HL-60 (cell line): ENCODE measurements at regions not wholly inside any gene's neighbourhood (a gene's known extent, or its start where the extent isn't known, plus 50 kb on each side); places are given as distances from the start of the nearest gene placed in this dataset.

Experiments used
- DNase-seq, 2 experiments: peaks; one replicate each; pipeline ENCODE4 v3.0.0-alpha.2; 2010 to 2020; ENCODE audit warnings: low read depth in 1 of 2, low spot score in 1 of 2
- H3K27ac ChIP-seq: fragments of 250-450 bp; sonication (Bioruptor Pico); replicated peaks from 2 replicates; pipeline ENCODE4 v1.5.1; 2020; ENCODE audit warnings: mild to moderate bottlenecking, moderate library complexity
- H3K27me3 ChIP-seq: fragments of 250-450 bp; sonication (Bioruptor Pico); 2 replicates; pipeline ENCODE4 v1.5.1; 2021; ENCODE audit warnings: mild to moderate bottlenecking, moderate library complexity; ENCODE audit not compliant: insufficient read depth, poor library complexity, severe bottlenecking
- H3K4me3 ChIP-seq: replicated peaks from 2 replicates; pipeline ENCODE4 v1.5.1; 2011; ENCODE audit warnings: mild to moderate bottlenecking, control low read depth, low read length; ENCODE audit not compliant: insufficient read depth
- GABPA ChIP-seq: IDR thresholded peaks from 2 replicates; pipeline ENCODE4 v1.6.1; 2012; ENCODE audit warnings: low read depth
- POLR2AphosphoS5 ChIP-seq: IDR thresholded peaks from 2 replicates; pipeline ENCODE4 v1.6.1; 2012; ENCODE audit warnings: low read depth
- SPI1 ChIP-seq: IDR thresholded peaks from 2 replicates; pipeline ENCODE4 v1.6.1; 2012; ENCODE audit warnings: low read depth, mild to moderate bottlenecking, borderline replicate concordance
- TF ChIP-seq, protein P1 (sequence below): IDR thresholded peaks from 2 replicates; pipeline ENCODE4 v1.6.1; 2012; ENCODE audit warnings: low read depth; ENCODE audit not compliant: insufficient replicate concordance
- TF ChIP-seq, protein P2 (sequence below): IDR thresholded peaks from one replicate; pipeline ENCODE4 v1.5.1; 2011; ENCODE audit warnings: low read length, control low read depth, inconsistent platforms; ENCODE audit not compliant: insufficient read depth

DNA sequence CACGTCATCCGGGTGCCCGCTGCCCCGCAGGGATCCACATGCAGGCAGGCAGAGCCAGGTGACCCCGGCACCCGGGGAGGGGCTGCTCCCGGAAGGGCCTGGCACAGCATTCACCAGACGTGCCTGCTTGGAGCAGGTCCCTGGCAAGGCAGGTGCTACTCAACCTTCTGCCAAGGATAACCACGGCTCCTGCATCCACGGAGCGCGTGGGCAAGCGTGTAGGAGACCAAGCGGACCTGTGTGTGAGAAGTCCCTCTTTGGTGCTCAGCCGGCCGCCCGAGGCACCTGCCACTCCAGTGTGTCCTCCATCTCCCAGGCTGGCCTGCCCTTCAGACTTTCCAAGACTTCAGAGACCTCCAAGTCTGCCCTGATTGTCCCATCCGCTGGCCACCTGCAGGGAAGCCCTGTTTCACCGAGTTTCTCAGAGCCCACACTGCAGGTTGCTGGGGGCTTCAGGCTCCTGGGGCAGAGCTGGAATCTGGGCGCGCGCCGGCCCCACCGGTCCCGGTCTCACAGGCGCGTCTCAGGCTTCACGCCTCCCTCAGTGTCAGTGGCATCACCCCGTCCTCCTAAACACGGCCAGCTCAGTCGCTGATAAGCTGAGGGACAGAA lies 124.3 kb downstream of the DLL1 start:
- H3K4me3 ChIP-seq, result no peak overlapping the region
- H3K27ac ChIP-seq, result no peak overlapping the region
- no peaks in the 10 kb centered on the region for H3K27me3 ChIP-seq
- TF ChIP-seq SPI1 (no peak), POLR2AphosphoS5 (no peak), GABPA (no peak)
- TF ChIP-seq, protein P1, sequence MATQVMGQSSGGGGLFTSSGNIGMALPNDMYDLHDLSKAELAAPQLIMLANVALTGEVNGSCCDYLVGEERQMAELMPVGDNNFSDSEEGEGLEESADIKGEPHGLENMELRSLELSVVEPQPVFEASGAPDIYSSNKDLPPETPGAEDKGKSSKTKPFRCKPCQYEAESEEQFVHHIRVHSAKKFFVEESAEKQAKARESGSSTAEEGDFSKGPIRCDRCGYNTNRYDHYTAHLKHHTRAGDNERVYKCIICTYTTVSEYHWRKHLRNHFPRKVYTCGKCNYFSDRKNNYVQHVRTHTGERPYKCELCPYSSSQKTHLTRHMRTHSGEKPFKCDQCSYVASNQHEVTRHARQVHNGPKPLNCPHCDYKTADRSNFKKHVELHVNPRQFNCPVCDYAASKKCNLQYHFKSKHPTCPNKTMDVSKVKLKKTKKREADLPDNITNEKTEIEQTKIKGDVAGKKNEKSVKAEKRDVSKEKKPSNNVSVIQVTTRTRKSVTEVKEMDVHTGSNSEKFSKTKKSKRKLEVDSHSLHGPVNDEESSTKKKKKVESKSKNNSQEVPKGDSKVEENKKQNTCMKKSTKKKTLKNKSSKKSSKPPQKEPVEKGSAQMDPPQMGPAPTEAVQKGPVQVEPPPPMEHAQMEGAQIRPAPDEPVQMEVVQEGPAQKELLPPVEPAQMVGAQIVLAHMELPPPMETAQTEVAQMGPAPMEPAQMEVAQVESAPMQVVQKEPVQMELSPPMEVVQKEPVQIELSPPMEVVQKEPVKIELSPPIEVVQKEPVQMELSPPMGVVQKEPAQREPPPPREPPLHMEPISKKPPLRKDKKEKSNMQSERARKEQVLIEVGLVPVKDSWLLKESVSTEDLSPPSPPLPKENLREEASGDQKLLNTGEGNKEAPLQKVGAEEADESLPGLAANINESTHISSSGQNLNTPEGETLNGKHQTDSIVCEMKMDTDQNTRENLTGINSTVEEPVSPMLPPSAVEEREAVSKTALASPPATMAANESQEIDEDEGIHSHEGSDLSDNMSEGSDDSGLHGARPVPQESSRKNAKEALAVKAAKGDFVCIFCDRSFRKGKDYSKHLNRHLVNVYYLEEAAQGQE, result no peak
- TF ChIP-seq, protein P2, sequence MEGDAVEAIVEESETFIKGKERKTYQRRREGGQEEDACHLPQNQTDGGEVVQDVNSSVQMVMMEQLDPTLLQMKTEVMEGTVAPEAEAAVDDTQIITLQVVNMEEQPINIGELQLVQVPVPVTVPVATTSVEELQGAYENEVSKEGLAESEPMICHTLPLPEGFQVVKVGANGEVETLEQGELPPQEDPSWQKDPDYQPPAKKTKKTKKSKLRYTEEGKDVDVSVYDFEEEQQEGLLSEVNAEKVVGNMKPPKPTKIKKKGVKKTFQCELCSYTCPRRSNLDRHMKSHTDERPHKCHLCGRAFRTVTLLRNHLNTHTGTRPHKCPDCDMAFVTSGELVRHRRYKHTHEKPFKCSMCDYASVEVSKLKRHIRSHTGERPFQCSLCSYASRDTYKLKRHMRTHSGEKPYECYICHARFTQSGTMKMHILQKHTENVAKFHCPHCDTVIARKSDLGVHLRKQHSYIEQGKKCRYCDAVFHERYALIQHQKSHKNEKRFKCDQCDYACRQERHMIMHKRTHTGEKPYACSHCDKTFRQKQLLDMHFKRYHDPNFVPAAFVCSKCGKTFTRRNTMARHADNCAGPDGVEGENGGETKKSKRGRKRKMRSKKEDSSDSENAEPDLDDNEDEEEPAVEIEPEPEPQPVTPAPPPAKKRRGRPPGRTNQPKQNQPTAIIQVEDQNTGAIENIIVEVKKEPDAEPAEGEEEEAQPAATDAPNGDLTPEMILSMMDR, result no peak
- no peak for DNase-seq

DNA sequence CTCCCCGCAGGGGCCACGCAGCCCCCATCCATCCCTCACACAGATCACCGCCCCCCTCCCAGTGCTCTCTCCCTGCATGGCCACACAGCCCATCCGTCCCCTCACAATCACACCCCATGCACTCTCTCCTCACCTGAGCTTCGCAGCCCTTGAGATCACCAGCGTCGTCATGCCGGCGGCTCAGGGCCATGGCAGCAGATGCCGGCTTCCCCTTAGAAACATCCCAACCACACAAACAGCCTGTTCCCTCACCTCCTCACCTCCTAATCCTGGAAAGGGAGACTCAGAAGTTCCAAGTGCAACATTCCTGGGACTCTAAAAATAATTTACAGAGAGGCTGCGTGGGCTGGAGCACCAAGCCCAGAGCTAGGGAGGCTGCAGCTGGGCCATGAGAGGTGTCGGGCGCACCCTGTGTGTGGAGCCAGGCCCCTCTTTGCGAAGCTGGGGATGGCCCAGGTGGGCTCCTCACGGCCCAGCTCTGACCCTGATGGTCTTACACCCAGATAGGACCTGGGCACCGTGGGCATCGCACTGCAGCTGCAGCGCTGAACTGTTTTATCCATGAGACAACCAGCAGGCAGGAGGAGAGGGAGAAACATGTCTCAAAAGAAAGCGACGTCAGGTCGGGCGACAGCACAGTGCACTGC lies 125.3 kb downstream of the DLL1 start:
- no peak for DNase-seq
- TF ChIP-seq SPI1, result no peak
- TF ChIP-seq, protein P2, result no peak
- TF ChIP-seq, protein P1, result no peak
- TF ChIP-seq POLR2AphosphoS5, result no peak
- no peak for TF ChIP-seq GABPA
- H3K27me3 ChIP-seq, result no peaks in the 10 kb centered on the region
- H3K27ac ChIP-seq, result no peak overlapping the region
- no peak overlapping the region for H3K4me3 ChIP-seq

DNA sequence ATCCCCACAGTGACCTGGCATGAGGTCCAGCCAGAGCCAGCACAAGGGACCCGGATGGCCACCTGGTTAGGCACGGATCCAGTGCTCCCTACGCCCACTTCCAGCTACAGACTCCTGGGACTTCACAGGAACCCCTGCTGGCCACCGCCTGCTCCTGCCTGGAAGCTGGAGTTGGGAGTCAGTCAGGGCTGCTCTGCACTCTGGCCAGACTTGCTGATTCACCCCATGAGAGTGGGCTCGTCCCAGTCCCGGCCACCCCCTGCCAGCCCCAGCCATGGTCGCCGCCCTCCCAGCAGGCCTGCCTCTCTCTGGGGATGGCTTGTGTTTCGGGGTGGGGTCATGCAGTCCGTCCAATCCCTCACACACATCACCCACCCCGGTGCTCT lies 125.8 kb downstream of the DLL1 start:
- H3K4me3 ChIP-seq, result no peak overlapping the region
- no peak for DNase-seq

More for the DNA sequence above, 125.8 kb downstream of the DLL1 start:
- Histone ChIP-seq H3K27me3 (no peaks in the 10 kb centered on the region), H3K27ac (no peak overlapping the region)
- TF ChIP-seq POLR2AphosphoS5, result no peak
- TF ChIP-seq, protein P2, result no peak
